Fibroblast of lung (primary cell): ENCODE measurements at regions not wholly inside any gene's neighbourhood (a gene's known extent, or its start where the extent isn't known, plus 50 kb on each side); places are given as distances from the start of the nearest gene placed in this dataset.

ENCODE experiments used
- DNase-seq, 2 donors: peaks; one replicate each; pipeline versions ENCODE4 v3.0.0 to v3.0.0-alpha.2; 2010; ENCODE audit warnings: low read depth in 2 of 2
- H2AFZ ChIP-seq: 2 replicates; pipeline ENCODE4 v1.5.1; 2012; ENCODE audit warnings: low read length, control low read depth, inconsistent platforms
- H3K27ac ChIP-seq: 2 replicates; pipeline ENCODE4 v1.5.1; 2011; ENCODE audit warnings: low read length, control low read depth; ENCODE audit not compliant: insufficient read depth
- H3K27me3 ChIP-seq: 2 replicates; pipeline ENCODE4 v1.5.1; 2011; ENCODE audit warnings: mild to moderate bottlenecking, low read length; ENCODE audit not compliant: control insufficient read depth, insufficient read depth
- H3K36me3 ChIP-seq: 2 replicates; pipeline ENCODE4 v1.5.1; 2011; ENCODE audit warnings: low read length; ENCODE audit not compliant: control insufficient read depth, insufficient read depth
- H3K4me1 ChIP-seq: 2 replicates; pipeline ENCODE4 v1.5.1; 2011; ENCODE audit warnings: low read length; ENCODE audit not compliant: control insufficient read depth, insufficient read depth; ENCODE audit errors: extremely low read depth
- H3K4me2 ChIP-seq: 2 replicates; pipeline ENCODE4 v1.5.1; 2011; ENCODE audit warnings: low read length, control low read depth; ENCODE audit not compliant: insufficient read depth; ENCODE audit errors: extremely low read depth
- H3K4me3 ChIP-seq, 4 experiments: fragments of 200-600 bp in 1 of 4; sonication (generic) in 1 of 4; replicated peaks in 1 of 4; 2 replicates each; pipeline ENCODE4 v1.5.1; 2011 to 2016; ENCODE audit warnings: low read length in 4 of 4, low read depth in 3 of 4, mild to moderate bottlenecking in 3 of 4, control low read depth in 2 of 4, inconsistent platforms in 1 of 4, mixed read lengths in 1 of 4; ENCODE audit not compliant: insufficient read depth in 1 of 4; ENCODE audit errors: control extremely low read depth in 1 of 4
- H3K79me2 ChIP-seq: 2 replicates; pipeline ENCODE4 v1.5.1; 2012; ENCODE audit warnings: mild to moderate bottlenecking, low read length, inconsistent platforms; ENCODE audit not compliant: control insufficient read depth, insufficient read depth
- H3K9ac ChIP-seq: 2 replicates; pipeline ENCODE4 v1.5.1; 2011; ENCODE audit warnings: mild to moderate bottlenecking, low read length, control low read depth; ENCODE audit not compliant: insufficient read depth
- H3K9me3 ChIP-seq: 2 replicates; pipeline ENCODE4 v1.5.1; 2012; ENCODE audit warnings: low read depth, low read length; ENCODE audit not compliant: control insufficient read depth, insufficient read depth
- H4K20me1 ChIP-seq: 2 replicates; pipeline ENCODE4 v1.5.1; 2011; ENCODE audit warnings: low read length; ENCODE audit not compliant: control insufficient read depth, insufficient read depth; ENCODE audit errors: extremely low read depth
- CTCF ChIP-seq, 2 donors: IDR thresholded peaks in 1 of 2; conservative IDR thresholded peaks in 1 of 2; 1 replicate in 1 of 2; 2 replicates in 1 of 2; pipeline ENCODE4 v1.5.1; 2011 to 2012; ENCODE audit warnings: low read length in 2 of 2, control low read depth in 1 of 2, inconsistent platforms in 1 of 2, low read depth in 1 of 2, mild to moderate bottlenecking in 1 of 2
- EZH2 ChIP-seq: IDR thresholded peaks from 2 replicates; pipeline ENCODE4 v1.5.1; 2012; ENCODE audit warnings: low read length, control low read depth, mild to moderate bottlenecking; ENCODE audit errors: missing control alignments

- DNase-seq = peak in 1 of 2 donors; percentile 55
- no peak overlapping the region for H2AFZ ChIP-seq
- no peaks in the 10 kb centered on the region for H3K27me3 ChIP-seq
- no peak overlapping the region for H3K9ac ChIP-seq
- H3K79me2 ChIP-seq = no peaks in the 10 kb centered on the region
- no peaks in the 10 kb centered on the region for H3K4me1 ChIP-seq
- H3K27ac ChIP-seq = no peak overlapping the region
- H3K4me3 ChIP-seq = no peak overlapping the region
- H3K36me3 ChIP-seq = no peaks in the 10 kb centered on the region
- H4K20me1 ChIP-seq = no peaks in the 10 kb centered on the region
- H3K9me3 ChIP-seq = no peaks in the 10 kb centered on the region
- TF ChIP-seq CTCF (conservative IDR thresholded peaks at IDR 0.05 in 1 of 2, IDR thresholded peaks at IDR 0.05 in 1 of 2; ENCODE audit: low read depth in 1 of 2, low read length in 2 of 2) (no peak), EZH2 (no peak)
- no peak overlapping the region for H3K4me2 ChIP-seq
Observed at GRCh38 chr2:55751966-55752365, 58.3 kb upstream of the PNPT1 start.

GRCh38 chr2:55743583-55743982, 49.9 kb upstream of the PNPT1 start:
- no peaks in the 10 kb centered on the region for H3K79me2 ChIP-seq
- H3K4me2 ChIP-seq = no peak overlapping the region
- no peak overlapping the region for H3K9ac ChIP-seq
- H3K36me3 ChIP-seq = no peaks in the 10 kb centered on the region
- H3K27ac ChIP-seq = no peak overlapping the region
- H3K27me3 ChIP-seq = no peaks in the 10 kb centered on the region
- H2AFZ ChIP-seq = no peak overlapping the region
- DNase-seq = peak; percentile 22 to 93
- TF ChIP-seq CTCF (conservative IDR thresholded peaks at IDR 0.05 in 1 of 2, IDR thresholded peaks at IDR 0.05 in 1 of 2; ENCODE audit: low read depth in 1 of 2, low read length in 2 of 2) (no peak), EZH2 (no peak)
- no peaks in the 10 kb centered on the region for H3K9me3 ChIP-seq
- no peaks in the 10 kb centered on the region for H3K4me1 ChIP-seq
- no peaks in the 10 kb centered on the region for H4K20me1 ChIP-seq
- no peak overlapping the region for H3K4me3 ChIP-seq
